ENCODE measurements at regions not wholly inside any gene's neighbourhood (a gene's known extent, or its start where the extent isn't known, plus 50 kb on each side); places are given as distances from the start of the nearest gene placed in this dataset.

DNA sequence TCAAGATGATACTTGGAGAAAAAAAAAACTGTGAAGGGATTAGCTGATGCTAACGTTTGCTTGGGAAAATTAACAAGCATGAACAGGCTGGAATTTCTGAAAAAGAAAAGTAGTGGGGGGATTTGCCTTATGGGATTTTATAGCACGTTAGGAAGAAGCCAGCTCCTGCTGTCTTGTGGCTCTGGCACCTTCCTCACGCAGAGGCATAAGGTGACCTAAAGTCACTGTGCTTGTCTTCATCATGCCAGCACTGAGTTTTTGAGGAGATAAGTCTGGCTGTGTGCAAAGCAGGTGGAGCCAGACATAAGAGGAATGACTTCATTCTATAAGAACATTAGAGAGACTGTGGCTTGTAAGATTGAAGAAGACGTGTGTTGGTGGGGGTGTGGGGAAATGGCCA, 94.4 kb upstream of the MAP1B start (continued):
- TF ChIP-seq, protein P1, sequence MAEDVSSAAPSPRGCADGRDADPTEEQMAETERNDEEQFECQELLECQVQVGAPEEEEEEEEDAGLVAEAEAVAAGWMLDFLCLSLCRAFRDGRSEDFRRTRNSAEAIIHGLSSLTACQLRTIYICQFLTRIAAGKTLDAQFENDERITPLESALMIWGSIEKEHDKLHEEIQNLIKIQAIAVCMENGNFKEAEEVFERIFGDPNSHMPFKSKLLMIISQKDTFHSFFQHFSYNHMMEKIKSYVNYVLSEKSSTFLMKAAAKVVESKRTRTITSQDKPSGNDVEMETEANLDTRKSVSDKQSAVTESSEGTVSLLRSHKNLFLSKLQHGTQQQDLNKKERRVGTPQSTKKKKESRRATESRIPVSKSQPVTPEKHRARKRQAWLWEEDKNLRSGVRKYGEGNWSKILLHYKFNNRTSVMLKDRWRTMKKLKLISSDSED (CRISPR knock-in tag; IDR thresholded peaks at IDR 0.05), result no peak
- no peak for TF ChIP-seq ZNF549 (CRISPR knock-in tag; IDR thresholded peaks at IDR 0.05)

DNA sequence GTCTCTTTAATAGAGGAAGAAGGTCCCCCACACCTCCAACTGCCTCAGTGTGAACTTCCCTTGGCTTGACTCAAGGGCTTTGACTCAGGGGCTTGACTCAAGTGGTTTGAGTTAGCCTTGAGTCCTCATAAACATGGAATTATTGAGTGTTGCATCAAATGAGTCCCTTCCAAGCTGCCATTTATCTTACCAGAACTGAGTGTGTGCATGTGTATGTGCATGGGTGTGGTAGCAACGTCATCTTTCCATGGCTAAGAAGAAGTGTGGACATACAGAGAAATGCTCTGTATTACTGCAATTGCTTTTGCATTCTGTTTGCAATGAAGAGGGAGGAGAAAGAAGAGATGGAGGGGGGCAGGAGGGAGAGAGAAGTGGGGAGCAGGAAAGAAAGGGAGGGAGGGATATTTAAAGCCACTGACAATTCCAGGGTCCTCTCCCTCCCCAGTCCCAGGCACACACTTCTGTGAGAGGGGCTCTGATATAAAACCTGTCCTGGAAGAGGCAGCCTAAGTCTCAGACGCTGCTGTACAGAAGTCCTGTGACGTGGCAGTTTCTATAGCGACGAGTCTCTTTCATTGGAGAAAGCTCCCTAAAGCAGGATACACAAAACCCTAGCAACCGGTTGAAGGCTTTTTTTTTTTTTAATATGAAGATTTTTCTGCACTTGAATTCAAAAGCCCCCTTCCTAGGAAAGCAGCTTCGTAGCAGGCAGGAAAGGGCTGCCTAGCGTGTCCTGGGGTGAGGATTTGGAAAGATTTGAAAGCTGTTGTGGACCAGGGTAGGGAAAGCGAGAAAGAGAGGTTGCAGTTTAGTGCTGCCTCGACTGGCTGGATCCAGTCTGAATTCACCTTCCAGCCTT, 93.3 kb upstream of the MAP1B start:
- no TSS peak for BruUV-seq (replicated peaks)
- DNase-seq (ENCODE audit: low spot score), result no peak
- no peak overlapping the region for H3K4me3 ChIP-seq (replicated peaks in 1 of 3; ENCODE audit: insufficient read depth in 1 of 3, low read depth in 2 of 3, low read length in 3 of 3)
- WGBS (ENCODE audit: low lambda C conversion rate), result 49% methylated on average over 10 of the region's 10 CpGs
- FAIRE-seq, result no peak
- no peaks in the 10 kb centered on the region for H3K9me3 ChIP-seq (ENCODE audit: low read length)
- ChIA-PET POLR2A (no interaction called here), CTCF (ENCODE audit: low intra/inter-chr PET ratio, low total read pairs) (no interaction called here)
- H3K4me2 ChIP-seq (ENCODE audit: low read depth, low read length), result no peak overlapping the region
- H3K9ac ChIP-seq (ENCODE audit: insufficient read depth, low read depth, low read length), result no peak overlapping the region
- no peak overlapping the region for H3K27ac ChIP-seq (ENCODE audit: extremely low read length, insufficient read depth, low read length)
- peaks cover 6% of the 10 kb centered on the region; the same call in 1 of the 2 replicates for H3K4me1 ChIP-seq (ENCODE audit: insufficient read depth, low read length)
- H2AFZ ChIP-seq (ENCODE audit: low read length), result no peak overlapping the region
- peaks cover 0 to 4% of the 10 kb centered on the region in 2 experiments; a peak in 1 of 5 replicates for H3K27me3 ChIP-seq (ENCODE audit: control insufficient read depth in 1 of 2, insufficient read depth in 2 of 2, low read length in 2 of 2)
- H4K20me1 ChIP-seq (ENCODE audit: insufficient read depth, low read length), result no peaks in the 10 kb centered on the region
- in situ Hi-C loops (cut with HindIII; ENCODE audit: extremely low pct_ligation_motif_present, low pct_unique_long_range_greater_than_20kb), result loop anchor here (25.0 kb wide), 1 partner anchor 227 kb away; no protein-coding TSS in a partner anchor
- no peaks in the 10 kb centered on the region for H3K36me3 ChIP-seq (replicated peaks in 1 of 2; ENCODE audit: control insufficient read depth in 1 of 2, insufficient read depth in 2 of 2, low read length in 2 of 2)
- intact Hi-C loops (cut with micrococcal nuclease; ENCODE audit: unreplicated experiment), result no loop called here
- H3K79me2 ChIP-seq (ENCODE audit: insufficient read depth, low read length), result no peaks in the 10 kb centered on the region
- TF ChIP-seq RFX5 (IDR thresholded peaks at IDR 0.05; ENCODE audit: low read depth, low read length) (peak; percentile 45; the same call in 1 of the 2 replicates), ZNF263 (CRISPR knock-in tag; IDR thresholded peaks at IDR 0.05) (no peak)
- ATAC-seq, result no peak
